GM12892 (cell line): ENCODE measurements at regions not wholly inside any gene's neighbourhood (a gene's known extent, or its start where the extent isn't known, plus 50 kb on each side); places are given as distances from the start of the nearest gene placed in this dataset.

Source experiments
- POLR2A ChIP-seq: IDR thresholded peaks from 2 replicates; pipeline ENCODE4 v1.6.1; 2011; ENCODE audit warnings: low read depth, low read length, control low read depth
- TAF1 ChIP-seq: IDR thresholded peaks from 2 replicates; pipeline ENCODE4 v1.6.1; 2011; ENCODE audit warnings: low read depth, mild to moderate bottlenecking, control low read depth, low read length, borderline replicate concordance

GRCh38 chr2:207417301-207417718, 112.5 kb upstream of the CREB1 start:
- TF ChIP-seq TAF1 (no peak), POLR2A (no peak)
